ENCODE measurements at regions not wholly inside any gene's neighbourhood (a gene's known extent, or its start where the extent isn't known, plus 50 kb on each side); places are given as distances from the start of the nearest gene placed in this dataset.

GRCh38 chr2:126431136-126431535 lies 224.8 kb upstream of the GYPC start:
- Histone ChIP-seq H3K4me3 (no peak overlapping the region), H3K36me3 (no peaks in the 10 kb centered on the region), H3K4me1 (no peaks in the 10 kb centered on the region), H3K27ac (no peak overlapping the region), H3K27me3 (no peaks in the 10 kb centered on the region), H3K9me3 (no peaks in the 10 kb centered on the region)
- intact Hi-C loops (cut with DNase I; ENCODE audit: low total_unique reads) (no loop called here), in situ Hi-C loops (cut with MboI; ENCODE audit: low sequenced_read_pairs in 4 of 4) (no loop called here)
- DNase-seq = no peak
- no peak for ATAC-seq
- TF ChIP-seq POLR2A (IDR thresholded peaks at IDR 0.05) = no peak
- TF ChIP-seq CTCF (IDR thresholded peaks at IDR 0.05 in 4 of 5, conservative IDR thresholded peaks at IDR 0.05 in 1 of 5) = no peak

DNA sequence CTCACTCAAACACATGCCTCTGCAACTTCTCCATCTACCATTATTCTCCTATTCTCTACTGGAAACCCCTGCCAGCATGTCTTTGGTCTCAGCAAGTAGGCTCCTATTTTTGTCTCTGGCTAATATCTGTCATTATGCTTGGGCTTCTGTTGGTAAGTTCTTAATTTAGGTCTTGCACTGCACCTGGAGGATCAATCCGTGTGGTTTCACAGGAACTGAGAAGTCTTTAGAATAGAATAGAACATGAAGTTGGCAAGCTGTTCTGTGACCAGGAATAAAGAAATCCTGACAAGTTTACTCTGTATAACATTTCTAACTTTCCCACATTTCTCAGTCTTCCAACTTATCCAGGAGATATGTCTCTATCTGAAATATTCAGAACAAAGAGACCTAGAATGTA lies 219.5 kb upstream of the GYPC start:
- in situ Hi-C loops (cut with MboI; ENCODE audit: low sequenced_read_pairs in 4 of 4) = no loop called here
- TF ChIP-seq POLR2A (IDR thresholded peaks at IDR 0.05) (no peak), CTCF (IDR thresholded peaks at IDR 0.05 in 4 of 5, conservative IDR thresholded peaks at IDR 0.05 in 1 of 5) (no peak)
- H3K4me3 ChIP-seq = no peak overlapping the region
- intact Hi-C loops (cut with DNase I; ENCODE audit: low total_unique reads) = no loop called here
- no peaks in the 10 kb centered on the region for H3K36me3 ChIP-seq
- DNase-seq (no peak), ATAC-seq (no peak)
- H3K9me3 ChIP-seq = no peaks in the 10 kb centered on the region
- no peaks in the 10 kb centered on the region for H3K4me1 ChIP-seq
- H3K27ac ChIP-seq = no peak overlapping the region
- H3K27me3 ChIP-seq = no peaks in the 10 kb centered on the region

GRCh38 chr2:126437016-126437415 lies 218.9 kb upstream of the GYPC start:
- ATAC-seq = no peak
- no peak for TF ChIP-seq CTCF (IDR thresholded peaks at IDR 0.05 in 4 of 5, conservative IDR thresholded peaks at IDR 0.05 in 1 of 5)
- no peak for TF ChIP-seq POLR2A (IDR thresholded peaks at IDR 0.05)
- Histone ChIP-seq H3K27ac (no peak overlapping the region), H3K36me3 (no peaks in the 10 kb centered on the region), H3K4me3 (no peak overlapping the region), H3K27me3 (no peaks in the 10 kb centered on the region), H3K9me3 (no peaks in the 10 kb centered on the region), H3K4me1 (no peaks in the 10 kb centered on the region)
- no peak for DNase-seq
- intact Hi-C loops (cut with DNase I; ENCODE audit: low total_unique reads) (no loop called here), in situ Hi-C loops (cut with MboI; ENCODE audit: low sequenced_read_pairs in 4 of 4) (no loop called here)

GRCh38 chr2:126444512-126444911 lies 211.4 kb upstream of the GYPC start:
- in situ Hi-C loops (cut with MboI; ENCODE audit: low sequenced_read_pairs in 4 of 4) = no loop called here
- H3K4me1 ChIP-seq = no peaks in the 10 kb centered on the region
- intact Hi-C loops (cut with DNase I; ENCODE audit: low total_unique reads) = no loop called here
- H3K36me3 ChIP-seq = no peaks in the 10 kb centered on the region
- no peaks in the 10 kb centered on the region for H3K27me3 ChIP-seq
- TF ChIP-seq POLR2A (IDR thresholded peaks at IDR 0.05) (no peak), CTCF (IDR thresholded peaks at IDR 0.05 in 4 of 5, conservative IDR thresholded peaks at IDR 0.05 in 1 of 5) (no peak)
- ATAC-seq = no peak
- no peak overlapping the region for H3K4me3 ChIP-seq
- DNase-seq = no peak
- H3K9me3 ChIP-seq = no peaks in the 10 kb centered on the region
- no peak overlapping the region for H3K27ac ChIP-seq

GRCh38 chr2:126446106-126446695 lies 209.8 kb upstream of the GYPC start:
- Histone ChIP-seq H3K4me1 (no peaks in the 10 kb centered on the region), H3K27ac (no peak overlapping the region), H3K27me3 (no peaks in the 10 kb centered on the region), H3K36me3 (no peaks in the 10 kb centered on the region), H3K9me3 (no peaks in the 10 kb centered on the region), H3K4me3 (no peak overlapping the region)
- intact Hi-C loops (cut with DNase I; ENCODE audit: low total_unique reads) = no loop called here
- in situ Hi-C loops (cut with MboI; ENCODE audit: low sequenced_read_pairs in 4 of 4) = no loop called here
- no peak for ATAC-seq
- DNase-seq = no peak
- TF ChIP-seq CTCF (IDR thresholded peaks at IDR 0.05 in 4 of 5, conservative IDR thresholded peaks at IDR 0.05 in 1 of 5) (no peak), POLR2A (IDR thresholded peaks at IDR 0.05) (no peak)

Data from gastrocnemius medialis (tissue), 4 donors.